ENCODE measurements at regions not wholly inside any gene's neighbourhood (a gene's known extent, or its start where the extent isn't known, plus 50 kb on each side); places are given as distances from the start of the nearest gene placed in this dataset.

GRCh38 chr1:148317288-148317985 is 165.4 kb upstream of the NBPF11 start:
- TF ChIP-seq POLR2A (IDR thresholded peaks at IDR 0.05) (no peak), CTCF (IDR thresholded peaks at IDR 0.05) (no peak), EP300 (IDR thresholded peaks at IDR 0.05) (no peak)
